ENCODE measurements at regions not wholly inside any gene's neighbourhood (a gene's known extent, or its start where the extent isn't known, plus 50 kb on each side); places are given as distances from the start of the nearest gene placed in this dataset.

GRCh38 chr13:74870865-74871264, 611.1 kb downstream of the TBC1D4 start (continued):
- no peak for TF ChIP-seq ZNF646 (CRISPR knock-in tag; IDR thresholded peaks at IDR 0.05)
- no peak for TF ChIP-seq MED8 (CRISPR knock-in tag; IDR thresholded peaks at IDR 0.05; ENCODE audit: insufficient replicate concordance)
- no peak for TF ChIP-seq CBX2 (IDR thresholded peaks at IDR 0.05; ENCODE audit: low read depth, low read length)
- TF ChIP-seq CBX2 (CRISPR knock-in tag; IDR thresholded peaks at IDR 0.05; ENCODE audit: low read depth): no peak
- no peak for TF ChIP-seq GATA4 (IDR thresholded peaks at IDR 0.05; ENCODE audit: borderline replicate concordance, low read depth)
- no peak for TF ChIP-seq ZNF343 (CRISPR knock-in tag; IDR thresholded peaks at IDR 0.05)
- no peak for TF ChIP-seq MLLT10 (CRISPR knock-in tag; IDR thresholded peaks at IDR 0.05)

- Histone ChIP-seq H3K4me1 (ENCODE audit: insufficient read depth, low read length) (no peaks in the 10 kb centered on the region), H3K4me2 (ENCODE audit: low read depth, low read length) (no peak overlapping the region), H2AFZ (ENCODE audit: low read length) (no peak overlapping the region), H3K4me3 (replicated peaks in 1 of 3; ENCODE audit: insufficient read depth in 1 of 3, low read depth in 2 of 3, low read length in 3 of 3) (no peak overlapping the region), H3K9me3 (ENCODE audit: low read length) (peaks cover 42% of the 10 kb centered on the region), H3K36me3 (replicated peaks in 1 of 2; ENCODE audit: control insufficient read depth in 1 of 2, insufficient read depth in 2 of 2, low read length in 2 of 2) (no peaks in the 10 kb centered on the region), H3K27me3 (ENCODE audit: control insufficient read depth in 1 of 2, insufficient read depth in 2 of 2, low read length in 2 of 2) (no peaks in the 10 kb centered on the region), H3K27ac (ENCODE audit: extremely low read length, insufficient read depth, low read length) (no peak overlapping the region), H4K20me1 (ENCODE audit: insufficient read depth, low read length) (no peaks in the 10 kb centered on the region), H3K79me2 (ENCODE audit: insufficient read depth, low read length) (no peaks in the 10 kb centered on the region), H3K9ac (ENCODE audit: insufficient read depth, low read depth, low read length) (no peak overlapping the region)
- in situ Hi-C loops (cut with HindIII; ENCODE audit: extremely low pct_ligation_motif_present, low pct_unique_long_range_greater_than_20kb): no loop called here
- WGBS (ENCODE audit: low lambda C conversion rate): 3% methylated on average over 2 of the region's 2 CpGs
- POLR2A ChIA-PET: no interaction called here
- DNase-seq (ENCODE audit: low spot score) (no peak), FAIRE-seq (no peak), ATAC-seq (no peak)
- intact Hi-C loops (cut with micrococcal nuclease; ENCODE audit: unreplicated experiment): no loop called here
- no TSS peak for BruUV-seq (replicated peaks)
- CTCF ChIA-PET (ENCODE audit: low intra/inter-chr PET ratio, low total read pairs): no interaction called here
- TF ChIP-seq ZFP82 (CRISPR knock-in tag; IDR thresholded peaks at IDR 0.05; ENCODE audit: borderline replicate concordance) (no peak), HOXD1 (CRISPR knock-in tag; IDR thresholded peaks at IDR 0.05) (no peak), TFE3 (CRISPR knock-in tag; IDR thresholded peaks at IDR 0.05) (no peak), ZNF205 (CRISPR knock-in tag; IDR thresholded peaks at IDR 0.05) (no peak), STAT6 (CRISPR knock-in tag; IDR thresholded peaks at IDR 0.05; ENCODE audit: borderline replicate concordance) (no peak), NCOR1 (IDR thresholded peaks at IDR 0.05; ENCODE audit: borderline replicate concordance, low read length) (no peak), HMGA1 (CRISPR knock-in tag; conservative IDR thresholded peaks at IDR 0.05) (no peak), ZNF737 (CRISPR knock-in tag; IDR thresholded peaks at IDR 0.05; ENCODE audit: borderline replicate concordance) (no peak)
Observed at GRCh38 chr13:74869846-74870245, 612.1 kb downstream of the TBC1D4 start.
